H9 (cell line): ENCODE measurements at regions not wholly inside any gene's neighbourhood (a gene's known extent, or its start where the extent isn't known, plus 50 kb on each side); places are given as distances from the start of the nearest gene placed in this dataset.

Experiments
- DNase-seq: peaks from one replicate; pipeline ENCODE4 v3.0.0-alpha.2; 2017
- H2AFZ ChIP-seq: one replicate; pipeline ENCODE4 v1.6.1; 2013; ENCODE audit warnings: mild to moderate bottlenecking, low read length, control low read depth, moderate library complexity
- H2AK5ac ChIP-seq: 2 replicates; pipeline ENCODE4 v1.6.1; 2013; ENCODE audit warnings: low read length, control low read depth, mixed read lengths; ENCODE audit not compliant: insufficient read length
- H2BK120ac ChIP-seq: one replicate; pipeline ENCODE4 v1.6.1; 2013; ENCODE audit warnings: low read depth, mild to moderate bottlenecking, low read length, control low read depth, inconsistent platforms; ENCODE audit not compliant: poor library complexity, severe bottlenecking
- H2BK12ac ChIP-seq: 2 replicates; pipeline ENCODE4 v1.6.1; 2013; ENCODE audit warnings: low read length, control low read depth, mixed read lengths, low read depth; ENCODE audit not compliant: insufficient read length
- H2BK15ac ChIP-seq: 2 replicates; pipeline ENCODE4 v1.6.1; 2013; ENCODE audit warnings: low read depth, low read length, control low read depth
- H2BK20ac ChIP-seq: one replicate; pipeline ENCODE4 v1.6.1; 2013; ENCODE audit warnings: low read depth, mild to moderate bottlenecking, low read length, control low read depth, inconsistent platforms; ENCODE audit not compliant: poor library complexity, severe bottlenecking
- H2BK5ac ChIP-seq: 2 replicates; pipeline ENCODE4 v1.6.1; 2013; ENCODE audit warnings: low read length, control low read depth, mixed read lengths; ENCODE audit not compliant: insufficient read length
- H3K14ac ChIP-seq: 2 replicates; pipeline ENCODE4 v1.6.1; 2013; ENCODE audit warnings: low read length, control low read depth; ENCODE audit not compliant: insufficient read depth
- H3K18ac ChIP-seq: 2 replicates; pipeline ENCODE4 v1.6.1; 2013; ENCODE audit warnings: low read depth, mild to moderate bottlenecking, mixed read lengths, low read length, control low read depth; ENCODE audit not compliant: insufficient read length
- H3K23ac ChIP-seq: 2 replicates; pipeline ENCODE4 v1.6.1; 2013; ENCODE audit warnings: low read length, control low read depth, mixed read lengths, low read depth; ENCODE audit not compliant: insufficient read length
- H3K23me2 ChIP-seq: 2 replicates; pipeline ENCODE4 v1.6.1; 2013; ENCODE audit warnings: low read depth, mild to moderate bottlenecking, mixed read lengths, low read length, control low read depth; ENCODE audit not compliant: insufficient read length, poor library complexity, severe bottlenecking
- H3K27ac ChIP-seq: 2 replicates; pipeline ENCODE4 v1.5.1; 2013; ENCODE audit warnings: low read length, control low read depth, mixed read lengths, low read depth; ENCODE audit not compliant: insufficient read length
- H3K27me3 ChIP-seq: 2 replicates; pipeline ENCODE4 v1.6.1; 2013; ENCODE audit warnings: low read length, control low read depth, inconsistent platforms; ENCODE audit not compliant: insufficient read depth
- H3K4ac ChIP-seq: 2 replicates; pipeline ENCODE4 v1.6.1; 2013; ENCODE audit warnings: low read depth, mild to moderate bottlenecking, control low read depth, inconsistent platforms, low read length, moderate library complexity
- H3K4me1 ChIP-seq: 2 replicates; pipeline ENCODE4 v1.6.1; 2013; ENCODE audit warnings: low read length, control low read depth, inconsistent platforms; ENCODE audit not compliant: insufficient read depth
- H3K4me2 ChIP-seq: 2 replicates; pipeline ENCODE4 v1.6.1; 2013; ENCODE audit warnings: low read length, control low read depth, mixed read lengths; ENCODE audit not compliant: insufficient read length, insufficient read depth
- H3K56ac ChIP-seq: 2 replicates; pipeline ENCODE4 v1.6.1; 2013; ENCODE audit warnings: low read depth, mild to moderate bottlenecking, mixed read lengths, low read length, control low read depth; ENCODE audit not compliant: insufficient read length
- H3K79me1 ChIP-seq: 2 replicates; pipeline ENCODE4 v1.6.1; 2013; ENCODE audit warnings: low read depth, mild to moderate bottlenecking, moderate library complexity, low read length, control low read depth, inconsistent platforms; ENCODE audit not compliant: insufficient read depth, poor library complexity, severe bottlenecking
- H3K79me2 ChIP-seq: 2 replicates; pipeline ENCODE4 v1.6.1; 2013; ENCODE audit warnings: low read length, control low read depth, inconsistent platforms; ENCODE audit not compliant: insufficient read depth
- H3K9ac ChIP-seq: 2 replicates; pipeline ENCODE4 v1.6.1; 2013; ENCODE audit warnings: low read length, control low read depth, mixed read lengths; ENCODE audit not compliant: insufficient read length; ENCODE audit errors: extremely low read depth
- H3K9me3 ChIP-seq: one replicate; pipeline ENCODE4 v1.6.1; 2013; ENCODE audit warnings: low read depth, low read length, inconsistent platforms; ENCODE audit not compliant: control insufficient read depth
- H3T11ph ChIP-seq: one replicate; pipeline ENCODE4 v1.6.1; 2013; ENCODE audit warnings: mild to moderate bottlenecking, low read length, control low read depth, inconsistent platforms
- H4K20me1 ChIP-seq: one replicate; pipeline ENCODE4 v1.6.1; 2013; ENCODE audit not compliant: control insufficient read depth, insufficient read length, insufficient read depth
- H4K5ac ChIP-seq: 2 replicates; pipeline ENCODE4 v1.6.1; 2013; ENCODE audit warnings: low read depth, mild to moderate bottlenecking, mixed read lengths, low read length, control low read depth; ENCODE audit not compliant: insufficient read length
- H4K8ac ChIP-seq: replicated peaks from 2 replicates; pipeline ENCODE4 v1.6.1; 2013; ENCODE audit warnings: low read length, control low read depth, mixed read lengths, low read depth; ENCODE audit not compliant: insufficient read length
- H4K91ac ChIP-seq: 2 replicates; pipeline ENCODE4 v1.6.1; 2013; ENCODE audit warnings: low read depth, mild to moderate bottlenecking, moderate library complexity, mixed read lengths, low read length, control low read depth; ENCODE audit not compliant: insufficient read length
- H3K27ac Mint-ChIP-seq, 3 experiments: 2 replicates in 2 of 3; 3 replicates in 1 of 3; pipeline ENCODE4 v1.8.0; 2020 to 2021; ENCODE audit warnings: mixed read lengths in 3 of 3, mild to moderate bottlenecking in 1 of 3, moderate library complexity in 1 of 3
- H3K27me3 Mint-ChIP-seq: 2 replicates; pipeline ENCODE4 v1.8.0; 2021; ENCODE audit warnings: low read depth, mild to moderate bottlenecking, moderate library complexity, mixed read lengths
- H3K36me3 Mint-ChIP-seq, 3 experiments: 2 replicates in 2 of 3; 3 replicates in 1 of 3; pipeline ENCODE4 v1.8.0; 2020 to 2021; ENCODE audit warnings: low read depth in 3 of 3, mixed read lengths in 3 of 3; ENCODE audit not compliant: insufficient read depth in 1 of 3
- H3K4me1 Mint-ChIP-seq, 2 experiments: 2 replicates each; pipeline ENCODE4 v1.8.0; 2020; ENCODE audit warnings: mixed read lengths in 2 of 2
- H3K4me3 Mint-ChIP-seq, 2 experiments: 2 replicates in 1 of 2; 3 replicates in 1 of 2; pipeline ENCODE4 v1.8.0; 2020 to 2021; ENCODE audit warnings: mild to moderate bottlenecking in 2 of 2, mixed read lengths in 2 of 2, moderate library complexity in 1 of 2
- H3K9me3 Mint-ChIP-seq, 2 experiments: 2 replicates in 1 of 2; 3 replicates in 1 of 2; pipeline ENCODE4 v1.8.0; 2020; ENCODE audit warnings: mild to moderate bottlenecking in 2 of 2, mixed read lengths in 2 of 2, moderate library complexity in 1 of 2
- WGBS: extraction: QIAGEN DNeasy Blood & Tissue Kit; methylation state at CpG from one replicate; pipeline ENCODE4 v1.1.7; 2013; ENCODE audit warnings: missing lambda C conversion rate, low lambda C conversion rate, mixed read lengths; ENCODE audit not compliant: insufficient read length; ENCODE audit errors: extremely low coverage; 5-methylcytosine and 5-hydroxymethylcytosine counted together
- TF ChIP-seq, protein P1 (sequence below): fragments of 200-600 bp; sonication (generic); conservative IDR thresholded peaks from 3 replicates; pipeline ENCODE4 v1.8.0; 2021; ENCODE audit warnings: antibody characterized with exemption, mild to moderate bottlenecking

DNA sequence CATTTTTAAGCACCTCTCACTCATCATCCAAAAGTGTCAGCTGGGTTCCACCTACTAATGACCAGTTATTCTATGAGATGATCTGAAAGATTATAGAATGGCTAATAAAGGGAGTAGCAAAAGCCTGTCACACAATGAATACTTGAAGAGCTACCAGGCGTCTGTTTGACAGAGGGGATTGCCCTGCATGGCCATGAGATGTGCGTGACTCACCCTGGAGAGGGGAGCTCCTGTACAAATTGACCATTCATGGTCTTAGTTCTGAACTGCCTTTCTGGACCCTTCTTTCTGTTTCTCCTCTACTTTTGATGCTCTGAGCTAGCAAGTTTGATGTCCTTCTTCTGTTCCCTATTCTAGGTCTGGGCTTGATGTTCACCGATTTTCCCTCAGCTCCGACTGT is 85.2 kb upstream of the ABCD3 start:
- H3K4ac ChIP-seq, result no peak overlapping the region
- no peak overlapping the region for H2BK5ac ChIP-seq
- no peaks in the 10 kb centered on the region for H3K9me3 Mint-ChIP-seq
- no peak overlapping the region for H2AFZ ChIP-seq
- no peak overlapping the region for H3K9ac ChIP-seq
- H4K8ac ChIP-seq, result no peak overlapping the region
- no peaks in the 10 kb centered on the region for H3K23me2 ChIP-seq
- 0 out of 2 replicates have a peak, but pooled peaks cover 2% of the 10 kb centered on the region for H3K4me1 ChIP-seq
- no peak overlapping the region for H2AK5ac ChIP-seq
- TF ChIP-seq, protein P1, sequence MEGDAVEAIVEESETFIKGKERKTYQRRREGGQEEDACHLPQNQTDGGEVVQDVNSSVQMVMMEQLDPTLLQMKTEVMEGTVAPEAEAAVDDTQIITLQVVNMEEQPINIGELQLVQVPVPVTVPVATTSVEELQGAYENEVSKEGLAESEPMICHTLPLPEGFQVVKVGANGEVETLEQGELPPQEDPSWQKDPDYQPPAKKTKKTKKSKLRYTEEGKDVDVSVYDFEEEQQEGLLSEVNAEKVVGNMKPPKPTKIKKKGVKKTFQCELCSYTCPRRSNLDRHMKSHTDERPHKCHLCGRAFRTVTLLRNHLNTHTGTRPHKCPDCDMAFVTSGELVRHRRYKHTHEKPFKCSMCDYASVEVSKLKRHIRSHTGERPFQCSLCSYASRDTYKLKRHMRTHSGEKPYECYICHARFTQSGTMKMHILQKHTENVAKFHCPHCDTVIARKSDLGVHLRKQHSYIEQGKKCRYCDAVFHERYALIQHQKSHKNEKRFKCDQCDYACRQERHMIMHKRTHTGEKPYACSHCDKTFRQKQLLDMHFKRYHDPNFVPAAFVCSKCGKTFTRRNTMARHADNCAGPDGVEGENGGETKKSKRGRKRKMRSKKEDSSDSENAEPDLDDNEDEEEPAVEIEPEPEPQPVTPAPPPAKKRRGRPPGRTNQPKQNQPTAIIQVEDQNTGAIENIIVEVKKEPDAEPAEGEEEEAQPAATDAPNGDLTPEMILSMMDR, result no peak
- no peak overlapping the region for H2BK12ac ChIP-seq
- no peaks in the 10 kb centered on the region for H3K79me1 ChIP-seq
- H3K23ac ChIP-seq, result no peak overlapping the region
- H4K5ac ChIP-seq, result no peak overlapping the region
- peaks cover 19 to 24% of the 10 kb centered on the region in 2 experiments for H3K4me1 Mint-ChIP-seq
- no peaks in the 10 kb centered on the region for H3K36me3 Mint-ChIP-seq
- H3K27me3 ChIP-seq, result no peaks in the 10 kb centered on the region; the same call in 1 of the 2 replicates
- no peaks in the 10 kb centered on the region for H3K9me3 ChIP-seq
- no peak overlapping the region for H2BK20ac ChIP-seq
- H3K27ac Mint-ChIP-seq, result no peak overlapping the region
- WGBS, result no CpG with 5 or more reads among the region's 4 CpGs
- no peak overlapping the region for H3K56ac ChIP-seq
- no peak overlapping the region for H3K27ac ChIP-seq
- no peak overlapping the region for H2BK120ac ChIP-seq
- no peak overlapping the region for H3K4me2 ChIP-seq
- H2BK15ac ChIP-seq, result no peak overlapping the region
- no peak overlapping the region for H3T11ph ChIP-seq
- H4K91ac ChIP-seq, result no peak overlapping the region
- DNase-seq, result no peak
- H3K18ac ChIP-seq, result no peak overlapping the region
- peaks cover 15% of the 10 kb centered on the region for H3K27me3 Mint-ChIP-seq
- H3K4me3 Mint-ChIP-seq, result no peak overlapping the region
- no peaks in the 10 kb centered on the region for H3K79me2 ChIP-seq
- H3K14ac ChIP-seq, result no peak overlapping the region
- H4K20me1 ChIP-seq, result no peaks in the 10 kb centered on the region
